Naive thymus-derived CD8-positive, alpha-beta T cell (primary cell): ENCODE measurements at regions not wholly inside any gene's neighbourhood (a gene's known extent, or its start where the extent isn't known, plus 50 kb on each side); places are given as distances from the start of the nearest gene placed in this dataset.

ENCODE experiments used
- ATAC-seq, 2 donors: fragments of 150-1000 bp; cut with Tn5 transposase in 1 of 2; sonication (Bioruptor Pico), chemical (Tn5 transposase) in 1 of 2; 1 replicate in 1 of 2; 2 replicates in 1 of 2; pipeline ENCODE4 v1.10.0; 2021; ENCODE audit warnings: mild to moderate bottlenecking in 2 of 2, moderate library complexity in 2 of 2
- POLR2A ChIA-PET: fragments of 350-600 bp; sonication (Branson Sonifier 250); formaldehyde crosslinking; loops from one replicate; lab custom pipeline; 2021; ENCODE audit warnings: antibody characterized with exemption; lab: Charles Lee
- DNase-seq, 10 donors: peaks; one replicate each; pipeline versions ENCODE4 v3.0.0 to v3.0.0-alpha.2; 2020 to 2022
- H3K27ac Mint-ChIP-seq, 10 donors: one replicate each; pipeline ENCODE4 v1.8.0; 2020 to 2022; ENCODE audit warnings: mild to moderate bottlenecking in 10 of 10, mixed read lengths in 10 of 10, moderate library complexity in 4 of 10, inconsistent platforms in 1 of 10
- H3K27me3 Mint-ChIP-seq, 5 donors: one replicate each; pipeline ENCODE4 v1.8.0; 2021 to 2022; ENCODE audit warnings: mixed read lengths in 5 of 5
- H3K36me3 Mint-ChIP-seq, 3 donors: one replicate each; pipeline ENCODE4 v1.8.0; 2020 to 2022; ENCODE audit warnings: mixed read lengths in 3 of 3, mild to moderate bottlenecking in 2 of 3, inconsistent platforms in 1 of 3
- H3K4me1 Mint-ChIP-seq, 4 donors: one replicate each; pipeline ENCODE4 v1.8.0; 2021 to 2022; ENCODE audit warnings: mixed read lengths in 4 of 4
- H3K4me3 Mint-ChIP-seq, 10 donors: one replicate each; pipeline ENCODE4 v1.8.0; 2020 to 2022; ENCODE audit warnings: mild to moderate bottlenecking in 10 of 10, mixed read lengths in 10 of 10, moderate library complexity in 6 of 10, inconsistent platforms in 1 of 10
- H3K9me3 Mint-ChIP-seq, 9 donors: one replicate each; pipeline ENCODE4 v1.8.0; 2020 to 2022; ENCODE audit warnings: mixed read lengths in 9 of 9, mild to moderate bottlenecking in 3 of 9, inconsistent platforms in 1 of 9, moderate library complexity in 1 of 9

- no peaks in the 10 kb centered on the region for H3K4me1 Mint-ChIP-seq
These were observed 109.1 kb upstream of the OTOS start for GRCh38 chr2:240249423-240250149.

GRCh38 chr2:240250150-240250984 lies 109.9 kb upstream of the OTOS start:
- POLR2A ChIA-PET = no interaction called here
- ATAC-seq (no peak), DNase-seq (no peak)
- Mint-ChIP-seq H3K27me3 (peaks cover 9 to 54% (median 20%) of the 10 kb centered on the region in 5 donors), H3K9me3 (peaks cover 0 to 4% (median 0%) of the 10 kb centered on the region in 9 donors), H3K27ac (no peak overlapping the region), H3K4me1 (no peaks in the 10 kb centered on the region), H3K36me3 (no peaks in the 10 kb centered on the region), H3K4me3 (no peak overlapping the region)

More at GRCh38 chr2:240249423-240250149, 109.1 kb upstream of the OTOS start:
- Mint-ChIP-seq H3K9me3 (peaks cover 0 to 4% (median 0%) of the 10 kb centered on the region in 9 donors), H3K27me3 (peaks cover 11 to 49% (median 19%) of the 10 kb centered on the region in 5 donors), H3K4me3 (no peak overlapping the region), H3K27ac (no peak overlapping the region), H3K36me3 (no peaks in the 10 kb centered on the region)
- POLR2A ChIA-PET = no interaction called here
- ATAC-seq = no peak
- DNase-seq = no peak

- POLR2A ChIA-PET = no interaction called here
- peaks cover 0 to 4% (median 0%) of the 10 kb centered on the region in 9 donors for H3K9me3 Mint-ChIP-seq
- H3K27me3 Mint-ChIP-seq = peaks cover 6 to 58% (median 16%) of the 10 kb centered on the region in 5 donors
- ATAC-seq (no peak), DNase-seq (no peak)
- no peaks in the 10 kb centered on the region for H3K4me1 Mint-ChIP-seq
- H3K4me3 Mint-ChIP-seq = no peak overlapping the region
- H3K36me3 Mint-ChIP-seq = no peaks in the 10 kb centered on the region
- H3K27ac Mint-ChIP-seq = no peak overlapping the region
These were observed 110.8 kb upstream of the OTOS start for GRCh38 chr2:240250985-240251847.

- Mint-ChIP-seq H3K9me3 (peaks cover 0 to 3% (median 0%) of the 10 kb centered on the region in 9 donors), H3K4me1 (no peaks in the 10 kb centered on the region), H3K36me3 (no peaks in the 10 kb centered on the region), H3K27ac (no peak overlapping the region), H3K4me3 (no peak overlapping the region), H3K27me3 (peaks cover 3 to 55% (median 13%) of the 10 kb centered on the region in 5 donors)
- no peak for DNase-seq
- ATAC-seq = no peak
- POLR2A ChIA-PET = no interaction called here
These were observed 111.4 kb upstream of the OTOS start for GRCh38 chr2:240251848-240252190.

- Mint-ChIP-seq H3K4me1 (no peaks in the 10 kb centered on the region), H3K4me3 (no peak overlapping the region), H3K36me3 (no peaks in the 10 kb centered on the region), H3K9me3 (no peaks in the 10 kb centered on the region), H3K27ac (no peak overlapping the region), H3K27me3 (peaks cover 0 to 50% (median 8%) of the 10 kb centered on the region in 5 donors)
- POLR2A ChIA-PET = no interaction called here
- DNase-seq = no peak
- no peak for ATAC-seq
These were observed 111.9 kb upstream of the OTOS start for GRCh38 chr2:240252191-240252871.

- Mint-ChIP-seq H3K27ac (no peak overlapping the region), H3K36me3 (no peaks in the 10 kb centered on the region), H3K4me3 (no peak overlapping the region), H3K4me1 (no peaks in the 10 kb centered on the region), H3K27me3 (peaks cover 0 to 48% (median 6%) of the 10 kb centered on the region in 5 donors), H3K9me3 (no peaks in the 10 kb centered on the region)
- POLR2A ChIA-PET = no interaction called here
- DNase-seq (no peak), ATAC-seq (no peak)
These were observed 112.5 kb upstream of the OTOS start for GRCh38 chr2:240252872-240253511.

- H3K4me1 Mint-ChIP-seq = no peaks in the 10 kb centered on the region
- H3K4me3 Mint-ChIP-seq = no peak overlapping the region
- H3K27ac Mint-ChIP-seq = peak overlapping the region in 1 of 10 donors; percentile 71
- H3K27me3 Mint-ChIP-seq = peaks cover 0 to 48% (median 6%) of the 10 kb centered on the region in 5 donors
- POLR2A ChIA-PET = no interaction called here
- H3K9me3 Mint-ChIP-seq = no peaks in the 10 kb centered on the region
- H3K36me3 Mint-ChIP-seq = no peaks in the 10 kb centered on the region
- no peak for DNase-seq
- ATAC-seq = no peak
These were observed 113.2 kb upstream of the OTOS start for GRCh38 chr2:240253583-240254145.

- Mint-ChIP-seq H3K4me3 (no peak overlapping the region), H3K27me3 (peaks cover 0 to 45% (median 4%) of the 10 kb centered on the region in 5 donors)
These were observed 114.1 kb upstream of the OTOS start for GRCh38 chr2:240254337-240255164.

GRCh38 chr2:240255165-240255491 lies 114.7 kb upstream of the OTOS start:
- Mint-ChIP-seq H3K4me1 (no peaks in the 10 kb centered on the region), H3K27me3 (peaks cover 0 to 39% (median 4%) of the 10 kb centered on the region in 5 donors), H3K9me3 (no peaks in the 10 kb centered on the region), H3K36me3 (no peaks in the 10 kb centered on the region), H3K27ac (peak overlapping the region in 1 of 10 donors; percentile 47), H3K4me3 (no peak overlapping the region)
- no peak for ATAC-seq
- POLR2A ChIA-PET = no interaction called here
- no peak for DNase-seq

More at GRCh38 chr2:240254337-240255164, 114.1 kb upstream of the OTOS start:
- ATAC-seq (no peak), DNase-seq (no peak)
- H3K36me3 Mint-ChIP-seq = no peaks in the 10 kb centered on the region
- peak overlapping the region in 2 of 10 donors; percentile 47 to 71 for H3K27ac Mint-ChIP-seq
- POLR2A ChIA-PET = no interaction called here
- no peaks in the 10 kb centered on the region for H3K4me1 Mint-ChIP-seq
- no peaks in the 10 kb centered on the region for H3K9me3 Mint-ChIP-seq

GRCh38 chr2:240255811-240256703 lies 115.6 kb upstream of the OTOS start:
- POLR2A ChIA-PET = no interaction called here
- H3K9me3 Mint-ChIP-seq = peaks cover 0 to 3% (median 0%) of the 10 kb centered on the region in 9 donors
- no peak for DNase-seq
- peaks cover 0 to 34% (median 4%) of the 10 kb centered on the region in 5 donors for H3K27me3 Mint-ChIP-seq
- no peak overlapping the region for H3K27ac Mint-ChIP-seq
- no peaks in the 10 kb centered on the region for H3K4me1 Mint-ChIP-seq
- H3K4me3 Mint-ChIP-seq = no peak overlapping the region
- no peak for ATAC-seq
- no peaks in the 10 kb centered on the region for H3K36me3 Mint-ChIP-seq
